ENCODE measurements at regions not wholly inside any gene's neighbourhood (a gene's known extent, or its start where the extent isn't known, plus 50 kb on each side); places are given as distances from the start of the nearest gene placed in this dataset.

DNA sequence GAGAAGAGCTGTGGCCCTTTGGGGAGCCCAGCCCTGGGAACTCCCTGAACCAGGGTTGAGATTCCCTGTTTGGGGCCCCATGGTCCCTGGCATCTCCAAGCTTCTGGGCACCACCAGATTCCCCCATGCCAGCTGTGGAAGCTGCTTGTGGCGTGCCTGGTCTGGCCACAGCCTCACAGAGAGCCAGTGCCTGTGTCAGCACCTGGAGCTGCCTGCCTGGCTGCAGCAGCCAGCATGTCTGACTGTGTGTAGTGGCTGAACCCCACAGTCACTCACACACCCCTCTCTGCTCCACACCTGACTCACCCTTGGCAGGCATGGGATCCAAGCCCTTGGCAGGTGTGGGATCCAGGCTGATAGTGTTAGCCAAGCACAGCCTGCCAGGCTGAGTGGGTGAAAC, 97.2 kb upstream of the GALNTL6 start:
- peaks cover 4 to 17% of the 10 kb centered on the region in 2 donors for H3K9me3 ChIP-seq (ENCODE audit: control insufficient read depth in 2 of 2, insufficient read depth in 1 of 2, low read length in 1 of 2)
- no peaks in the 10 kb centered on the region for H3K36me3 ChIP-seq (ENCODE audit: control insufficient read depth in 2 of 2, insufficient read depth in 2 of 2, low read length in 1 of 2)
- H3K4me3 ChIP-seq (ENCODE audit: low read length in 2 of 2) = no peak overlapping the region
- H3K4me1 ChIP-seq (ENCODE audit: control insufficient read depth in 2 of 2, insufficient read depth in 2 of 2, low read length in 2 of 2) = no peaks in the 10 kb centered on the region
- H3K27me3 ChIP-seq (ENCODE audit: control insufficient read depth in 2 of 2, insufficient read depth in 1 of 2, low read length in 1 of 2) = no peaks in the 10 kb centered on the region
- H3K27ac ChIP-seq (ENCODE audit: low read depth in 1 of 2, low read length in 1 of 2) = no peak overlapping the region
- no peak for DNase-seq (ENCODE audit: low read depth in 6 of 9, low spot score in 9 of 9)
- 100% methylated on average over 1 of the region's 1 CpG for WGBS

DNA sequence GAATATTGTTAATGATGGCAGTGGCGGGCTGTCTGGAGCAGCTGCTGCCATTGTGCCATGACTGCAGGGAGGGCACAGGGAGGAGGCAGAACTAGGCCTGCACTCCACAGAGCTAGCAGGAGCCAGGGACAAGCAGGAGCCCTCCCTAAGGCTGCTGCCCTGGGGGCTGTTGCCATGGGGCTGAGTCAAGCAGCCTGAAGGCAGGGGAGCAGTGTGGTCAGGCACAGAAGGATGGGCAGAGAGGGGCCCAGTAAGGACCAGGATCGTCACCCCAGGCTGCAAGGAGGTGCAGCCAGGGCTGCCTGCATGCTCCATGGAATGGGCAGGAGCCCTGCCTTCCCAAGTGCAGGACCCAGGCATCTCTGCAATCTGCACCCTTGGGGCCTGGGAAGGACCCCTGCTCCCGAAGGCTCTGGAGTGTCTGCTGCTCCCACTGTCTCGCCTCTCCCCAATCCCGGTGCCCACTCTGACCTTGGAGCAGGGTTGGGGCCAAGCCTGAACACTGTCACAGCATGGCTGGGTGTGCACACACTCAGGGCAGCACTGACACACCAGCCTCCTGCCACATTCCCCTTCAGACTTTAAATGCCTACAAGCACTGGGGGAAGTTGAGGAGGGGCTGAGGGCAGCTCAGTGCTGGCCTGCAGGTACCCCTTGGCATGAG, 98.3 kb upstream of the GALNTL6 start:
- H3K27me3 ChIP-seq (ENCODE audit: control insufficient read depth in 2 of 2, insufficient read depth in 1 of 2, low read length in 1 of 2) = no peaks in the 10 kb centered on the region
- WGBS = 95% methylated on average over 5 of the region's 5 CpGs
- no peak overlapping the region for H3K27ac ChIP-seq (ENCODE audit: low read depth in 1 of 2, low read length in 1 of 2)
- DNase-seq (ENCODE audit: low read depth in 6 of 9, low spot score in 9 of 9) = no peak
- no peaks in the 10 kb centered on the region for H3K36me3 ChIP-seq (ENCODE audit: control insufficient read depth in 2 of 2, insufficient read depth in 2 of 2, low read length in 1 of 2)
- no peaks in the 10 kb centered on the region for H3K4me1 ChIP-seq (ENCODE audit: control insufficient read depth in 2 of 2, insufficient read depth in 2 of 2, low read length in 2 of 2)
- H3K4me3 ChIP-seq (ENCODE audit: low read length in 2 of 2) = no peak overlapping the region
- peaks cover 4 to 17% of the 10 kb centered on the region in 2 donors for H3K9me3 ChIP-seq (ENCODE audit: control insufficient read depth in 2 of 2, insufficient read depth in 1 of 2, low read length in 1 of 2)

DNA sequence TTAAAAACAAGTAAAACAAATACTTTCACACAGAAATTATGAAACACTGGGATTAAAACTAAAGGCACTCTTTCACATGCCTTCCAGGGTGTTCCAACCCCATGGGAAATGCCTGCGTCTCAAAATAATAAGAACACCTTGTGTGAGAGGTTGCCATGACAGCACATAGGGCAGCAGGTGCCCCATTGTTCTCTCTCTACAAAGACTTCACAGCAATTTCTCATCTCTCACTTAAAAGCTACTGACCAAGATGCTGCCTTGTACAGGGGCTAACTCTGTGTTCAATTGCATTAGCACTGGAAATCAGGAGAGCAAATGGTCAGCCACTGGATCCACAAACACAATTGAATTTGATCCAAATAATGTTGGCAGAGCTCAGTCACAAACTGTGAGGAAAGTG, 102.5 kb upstream of the GALNTL6 start:
- DNase-seq (ENCODE audit: low read depth in 6 of 9, low spot score in 9 of 9) = no peak
- Histone ChIP-seq H3K9me3 (ENCODE audit: control insufficient read depth in 2 of 2, insufficient read depth in 1 of 2, low read length in 1 of 2) (peaks cover 3 to 11% of the 10 kb centered on the region in 2 donors), H3K27ac (ENCODE audit: low read depth in 1 of 2, low read length in 1 of 2) (no peak overlapping the region), H3K36me3 (ENCODE audit: control insufficient read depth in 2 of 2, insufficient read depth in 2 of 2, low read length in 1 of 2) (no peaks in the 10 kb centered on the region), H3K27me3 (ENCODE audit: control insufficient read depth in 2 of 2, insufficient read depth in 1 of 2, low read length in 1 of 2) (no peaks in the 10 kb centered on the region), H3K4me3 (ENCODE audit: low read length in 2 of 2) (no peak overlapping the region), H3K4me1 (ENCODE audit: control insufficient read depth in 2 of 2, insufficient read depth in 2 of 2, low read length in 2 of 2) (no peaks in the 10 kb centered on the region)
- 95% methylated on average over 1 of the region's 1 CpG for WGBS

DNA sequence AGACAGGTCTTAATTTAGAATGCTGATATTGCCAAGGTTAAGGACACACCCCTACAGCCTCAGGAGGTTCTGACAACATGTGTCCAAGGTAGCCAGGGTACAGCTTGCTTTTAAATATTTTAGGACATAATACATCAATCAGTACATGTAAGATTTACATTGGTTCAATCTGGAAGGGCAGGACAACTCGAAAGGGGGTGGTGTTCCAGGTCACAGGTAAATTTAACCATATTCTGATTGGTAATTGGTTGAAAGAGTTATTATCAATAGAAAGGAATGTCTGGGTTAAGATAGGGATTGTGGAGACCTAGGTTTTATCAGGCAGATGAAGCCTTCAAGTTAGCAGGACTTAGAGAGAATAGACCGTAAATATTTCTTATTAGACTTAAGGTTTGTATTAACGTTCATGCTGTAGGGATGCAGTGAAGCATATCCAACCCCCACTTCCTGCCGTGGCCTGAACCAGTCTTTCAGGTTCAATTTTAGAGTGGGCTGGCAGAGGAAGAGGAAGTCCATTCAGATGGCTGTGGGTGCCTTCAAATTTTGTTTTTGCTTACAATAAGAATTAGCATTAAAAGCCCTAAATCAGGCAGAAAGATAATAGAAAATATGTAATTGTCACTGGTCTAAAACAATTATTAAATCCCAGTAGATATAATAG, 136.5 kb upstream of the GALNTL6 start:
- H3K9me3 ChIP-seq (ENCODE audit: control insufficient read depth in 2 of 2, insufficient read depth in 1 of 2, low read length in 1 of 2) = no peaks in the 10 kb centered on the region
- no peak overlapping the region for H3K4me3 ChIP-seq (ENCODE audit: low read length in 2 of 2)
- no peak for DNase-seq (ENCODE audit: low read depth in 6 of 9, low spot score in 9 of 9)
- no peaks in the 10 kb centered on the region for H3K4me1 ChIP-seq (ENCODE audit: control insufficient read depth in 2 of 2, insufficient read depth in 2 of 2, low read length in 2 of 2)
- 36% methylated on average over 4 of the region's 4 CpGs for WGBS
- no peaks in the 10 kb centered on the region for H3K36me3 ChIP-seq (ENCODE audit: control insufficient read depth in 2 of 2, insufficient read depth in 2 of 2, low read length in 1 of 2)
- H3K27ac ChIP-seq (ENCODE audit: low read depth in 1 of 2, low read length in 1 of 2) = no peak overlapping the region
- no peaks in the 10 kb centered on the region for H3K27me3 ChIP-seq (ENCODE audit: control insufficient read depth in 2 of 2, insufficient read depth in 1 of 2, low read length in 1 of 2)

DNA sequence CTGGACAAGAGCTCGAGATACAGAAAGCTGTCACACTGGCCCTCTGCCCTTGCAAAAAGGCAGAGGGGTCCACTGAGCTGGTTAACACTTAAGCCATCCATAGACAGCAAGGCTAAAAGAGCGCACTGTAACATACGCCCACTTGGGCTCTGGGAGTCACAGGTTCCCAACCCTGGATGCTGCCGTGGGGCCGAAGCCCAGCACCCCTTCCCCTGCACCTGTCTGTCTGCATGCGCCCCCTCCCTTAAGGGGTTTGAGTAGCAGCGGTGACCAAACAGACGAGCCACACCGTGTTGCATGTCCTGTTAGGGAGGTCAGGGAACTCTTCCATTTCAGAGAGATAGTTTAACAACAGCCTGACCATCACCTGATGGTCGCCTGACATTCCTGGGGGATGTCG, 138.4 kb upstream of the GALNTL6 start:
- H3K27ac ChIP-seq (ENCODE audit: low read depth in 1 of 2, low read length in 1 of 2) = no peak overlapping the region
- no peak for DNase-seq (ENCODE audit: low read depth in 6 of 9, low spot score in 9 of 9)

DNA sequence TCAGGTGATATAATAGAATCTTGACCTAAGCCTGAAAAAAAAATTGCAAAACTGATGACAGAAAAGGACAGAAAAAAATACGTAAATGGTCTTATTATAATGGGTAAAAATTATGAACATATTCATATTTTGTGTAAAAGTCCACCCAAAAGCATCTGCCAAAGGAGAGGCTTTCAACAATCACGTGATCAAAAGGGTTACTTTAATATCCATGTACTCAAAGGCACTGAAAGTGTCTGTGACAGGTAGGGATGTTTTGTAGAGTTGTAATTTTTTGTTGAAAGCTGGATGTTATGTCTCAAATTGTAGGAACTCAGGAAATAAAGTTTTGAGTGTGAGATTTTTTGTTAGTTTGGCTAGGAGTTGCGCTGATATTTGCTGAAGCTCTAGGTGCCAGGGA, 144.8 kb upstream of the GALNTL6 start:
- no peak for DNase-seq (ENCODE audit: low read depth in 6 of 9, low spot score in 9 of 9)
- H3K9me3 ChIP-seq (ENCODE audit: control insufficient read depth in 2 of 2, insufficient read depth in 1 of 2, low read length in 1 of 2) = no peaks in the 10 kb centered on the region
- WGBS = 95% methylated on average over 3 of the region's 3 CpGs

More for the DNA sequence above, 138.4 kb upstream of the GALNTL6 start:
- no peak overlapping the region for H3K4me3 ChIP-seq (ENCODE audit: low read length in 2 of 2)
- H3K27me3 ChIP-seq (ENCODE audit: control insufficient read depth in 2 of 2, insufficient read depth in 1 of 2, low read length in 1 of 2) = no peaks in the 10 kb centered on the region
- no peaks in the 10 kb centered on the region for H3K36me3 ChIP-seq (ENCODE audit: control insufficient read depth in 2 of 2, insufficient read depth in 2 of 2, low read length in 1 of 2)
- no peaks in the 10 kb centered on the region for H3K4me1 ChIP-seq (ENCODE audit: control insufficient read depth in 2 of 2, insufficient read depth in 2 of 2, low read length in 2 of 2)
- H3K9me3 ChIP-seq (ENCODE audit: control insufficient read depth in 2 of 2, insufficient read depth in 1 of 2, low read length in 1 of 2) = no peaks in the 10 kb centered on the region
- WGBS = 96% methylated on average over 11 of the region's 11 CpGs

DNA sequence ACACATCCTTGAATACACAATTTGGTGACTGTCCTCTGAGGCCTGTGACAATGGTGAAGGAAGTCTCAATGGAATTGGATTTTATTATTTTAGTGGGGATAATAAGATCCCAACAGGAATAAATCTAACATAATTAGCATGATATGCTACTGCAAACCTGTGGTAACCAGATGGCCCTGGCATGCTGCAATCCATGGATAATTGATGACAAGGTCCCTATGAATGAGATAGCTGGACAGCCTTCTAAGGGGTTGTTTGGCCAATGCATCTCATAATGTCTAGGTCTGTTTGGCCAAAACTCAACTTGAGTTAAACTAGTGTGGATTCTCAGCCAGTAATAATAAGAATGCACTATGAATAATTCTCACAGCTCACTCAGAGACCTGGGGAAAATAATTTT, 145.3 kb upstream of the GALNTL6 start:
- Histone ChIP-seq H3K4me1 (ENCODE audit: control insufficient read depth in 2 of 2, insufficient read depth in 2 of 2, low read length in 2 of 2) (no peaks in the 10 kb centered on the region), H3K27ac (ENCODE audit: low read depth in 1 of 2, low read length in 1 of 2) (no peak overlapping the region), H3K9me3 (ENCODE audit: control insufficient read depth in 2 of 2, insufficient read depth in 1 of 2, low read length in 1 of 2) (no peaks in the 10 kb centered on the region), H3K36me3 (ENCODE audit: control insufficient read depth in 2 of 2, insufficient read depth in 2 of 2, low read length in 1 of 2) (no peaks in the 10 kb centered on the region), H3K27me3 (ENCODE audit: control insufficient read depth in 2 of 2, insufficient read depth in 1 of 2, low read length in 1 of 2) (no peaks in the 10 kb centered on the region), H3K4me3 (ENCODE audit: low read length in 2 of 2) (no peak overlapping the region)
- DNase-seq (ENCODE audit: low read depth in 6 of 9, low spot score in 9 of 9) = no peak

More for the DNA sequence above, 144.8 kb upstream of the GALNTL6 start:
- H3K36me3 ChIP-seq (ENCODE audit: control insufficient read depth in 2 of 2, insufficient read depth in 2 of 2, low read length in 1 of 2) = no peaks in the 10 kb centered on the region
- H3K4me3 ChIP-seq (ENCODE audit: low read length in 2 of 2) = no peak overlapping the region
- no peaks in the 10 kb centered on the region for H3K4me1 ChIP-seq (ENCODE audit: control insufficient read depth in 2 of 2, insufficient read depth in 2 of 2, low read length in 2 of 2)
- H3K27ac ChIP-seq (ENCODE audit: low read depth in 1 of 2, low read length in 1 of 2) = no peak overlapping the region
- no peaks in the 10 kb centered on the region for H3K27me3 ChIP-seq (ENCODE audit: control insufficient read depth in 2 of 2, insufficient read depth in 1 of 2, low read length in 1 of 2)

DNA sequence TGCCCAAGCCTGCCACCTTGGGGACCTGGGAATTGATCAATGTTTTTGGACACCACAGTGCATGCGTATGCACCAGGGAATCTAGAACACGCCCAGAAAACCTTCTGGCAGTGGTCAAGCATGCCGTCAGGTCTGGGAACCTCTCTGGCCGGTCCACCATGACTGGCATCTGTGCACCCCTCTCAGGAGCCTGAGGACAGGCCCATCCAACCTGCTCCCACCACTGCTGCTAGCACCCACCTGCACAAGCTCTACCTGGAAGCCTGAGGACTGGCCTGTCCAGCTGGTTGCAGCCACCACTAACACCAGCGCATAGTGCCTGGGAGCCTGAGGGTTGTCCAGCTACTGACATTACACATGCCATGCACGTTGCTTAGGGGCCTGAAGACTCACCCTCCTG, 162.1 kb upstream of the GALNTL6 start:
- no peaks in the 10 kb centered on the region for H3K9me3 ChIP-seq (ENCODE audit: control insufficient read depth in 2 of 2, insufficient read depth in 1 of 2, low read length in 1 of 2)
- H3K27ac ChIP-seq (ENCODE audit: low read depth in 1 of 2, low read length in 1 of 2) = no peak overlapping the region
- 96% methylated on average over 6 of the region's 6 CpGs for WGBS
- H3K4me1 ChIP-seq (ENCODE audit: control insufficient read depth in 2 of 2, insufficient read depth in 2 of 2, low read length in 2 of 2) = no peaks in the 10 kb centered on the region
- H3K27me3 ChIP-seq (ENCODE audit: control insufficient read depth in 2 of 2, insufficient read depth in 1 of 2, low read length in 1 of 2) = no peaks in the 10 kb centered on the region
- H3K36me3 ChIP-seq (ENCODE audit: control insufficient read depth in 2 of 2, insufficient read depth in 2 of 2, low read length in 1 of 2) = no peaks in the 10 kb centered on the region
- no peak overlapping the region for H3K4me3 ChIP-seq (ENCODE audit: low read length in 2 of 2)
- DNase-seq (ENCODE audit: low read depth in 6 of 9, low spot score in 9 of 9) = no peak

DNA sequence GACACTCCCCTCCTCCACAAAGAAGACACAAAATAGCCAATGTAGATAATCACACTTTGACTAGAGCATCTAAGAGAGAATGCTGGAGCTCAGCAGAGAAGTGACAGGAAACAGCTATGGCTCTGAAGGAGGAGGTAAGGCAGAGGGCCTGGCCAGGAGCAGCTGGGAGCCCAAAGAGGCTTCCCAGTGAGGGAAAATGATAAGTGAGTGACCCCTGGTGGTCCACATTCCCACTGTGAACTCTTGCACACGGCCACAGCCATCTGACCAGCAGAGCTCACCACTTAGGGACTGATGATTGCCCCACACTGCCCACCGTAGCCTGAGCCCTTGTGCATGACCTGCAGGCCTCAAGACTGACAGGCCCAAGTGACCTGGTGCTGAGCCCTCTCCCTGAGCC, 162.7 kb upstream of the GALNTL6 start:
- H3K36me3 ChIP-seq (ENCODE audit: control insufficient read depth in 2 of 2, insufficient read depth in 2 of 2, low read length in 1 of 2) = no peaks in the 10 kb centered on the region
- H3K4me1 ChIP-seq (ENCODE audit: control insufficient read depth in 2 of 2, insufficient read depth in 2 of 2, low read length in 2 of 2) = no peaks in the 10 kb centered on the region
- no peaks in the 10 kb centered on the region for H3K27me3 ChIP-seq (ENCODE audit: control insufficient read depth in 2 of 2, insufficient read depth in 1 of 2, low read length in 1 of 2)
- H3K27ac ChIP-seq (ENCODE audit: low read depth in 1 of 2, low read length in 1 of 2) = no peak overlapping the region
- 92% methylated on average over 2 of the region's 2 CpGs for WGBS
- H3K4me3 ChIP-seq (ENCODE audit: low read length in 2 of 2) = no peak overlapping the region
- H3K9me3 ChIP-seq (ENCODE audit: control insufficient read depth in 2 of 2, insufficient read depth in 1 of 2, low read length in 1 of 2) = no peaks in the 10 kb centered on the region
- DNase-seq (ENCODE audit: low read depth in 6 of 9, low spot score in 9 of 9) = no peak

Data from thymus (tissue), 11 donors.